ENCODE measurements at regions not wholly inside any gene's neighbourhood (a gene's known extent, or its start where the extent isn't known, plus 50 kb on each side); places are given as distances from the start of the nearest gene placed in this dataset.

DNA sequence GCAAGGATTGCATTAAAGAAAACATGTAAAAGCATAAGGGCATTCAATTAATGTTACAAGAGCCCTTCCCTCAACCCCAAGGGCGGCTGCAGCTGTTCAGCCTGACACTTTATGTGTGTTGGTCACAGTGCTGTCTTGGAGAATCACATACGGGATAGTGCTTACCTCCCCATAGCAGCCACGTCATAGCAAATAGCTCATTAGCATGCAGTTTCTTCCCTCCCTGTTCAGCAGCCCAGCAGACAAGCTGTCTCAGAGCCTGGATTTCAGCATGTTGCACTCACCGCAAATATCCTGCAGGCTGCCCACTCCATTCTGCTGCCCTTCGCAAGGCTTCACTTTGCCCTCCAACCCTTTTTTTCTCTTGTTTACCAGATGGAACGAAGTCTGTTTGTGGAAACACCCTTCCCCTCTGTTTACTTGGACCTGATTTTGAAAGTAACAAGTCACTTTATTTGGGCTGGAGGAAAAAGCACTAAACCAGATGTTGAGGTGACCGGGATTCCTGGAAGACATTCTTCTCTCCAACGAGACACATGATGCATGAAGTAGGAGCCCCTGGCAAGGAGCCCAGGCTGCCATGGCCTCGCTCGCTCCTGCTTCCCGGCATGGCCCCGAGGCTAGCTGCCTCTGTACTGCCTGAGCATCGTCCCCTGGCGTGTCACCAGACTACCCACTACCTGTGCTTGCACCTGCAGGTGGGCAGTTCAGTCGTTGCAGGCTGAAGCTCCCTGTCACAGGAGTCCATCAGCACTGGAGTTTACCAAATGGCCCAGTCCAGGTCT, 151.6 kb upstream of the GMDS start:
- ChIA-PET CTCF (no interaction called here), POLR2A (no interaction called here)
- no peak overlapping the region for H3K27ac ChIP-seq (ENCODE audit: low read depth, low read length)
- no peaks in the 10 kb centered on the region for H3K27me3 Mint-ChIP-seq
- H3K36me3 Mint-ChIP-seq, result peaks cover 2 to 42% (median 28%) of the 10 kb centered on the region in 5 donors
- H3K36me3 ChIP-seq (ENCODE audit: control insufficient read depth in 2 of 3, insufficient read depth in 3 of 3, low read length in 3 of 3), result no peaks in the 10 kb centered on the region
- intact Hi-C loops (cut with micrococcal nuclease), result no loop called here
- H3K4me1 Mint-ChIP-seq, result no peaks in the 10 kb centered on the region
- H3K4me3 Mint-ChIP-seq, result no peak overlapping the region
- no peak for DNase-seq
- ATAC-seq, result no peak
- no peaks in the 10 kb centered on the region for H3K9me3 ChIP-seq (ENCODE audit: control insufficient read depth in 2 of 3, low read length in 3 of 3)
- no peak overlapping the region for H3K27ac Mint-ChIP-seq
- H3K4me3 ChIP-seq (ENCODE audit: low read length), result no peak overlapping the region
- H3K27me3 ChIP-seq (ENCODE audit: control insufficient read depth in 2 of 2, insufficient read depth in 2 of 2, low read length in 2 of 2), result no peaks in the 10 kb centered on the region
- H3K4me1 ChIP-seq (ENCODE audit: control insufficient read depth in 2 of 2, insufficient read depth in 2 of 2, low read length in 2 of 2), result no peaks in the 10 kb centered on the region
- peaks cover 0 to 2% (median 0%) of the 10 kb centered on the region in 11 donors for H3K9me3 Mint-ChIP-seq

- no peak for ATAC-seq
- no peaks in the 10 kb centered on the region for H3K27me3 ChIP-seq (ENCODE audit: control insufficient read depth in 2 of 2, insufficient read depth in 2 of 2, low read length in 2 of 2)
- H3K27ac ChIP-seq (ENCODE audit: low read depth, low read length), result no peak overlapping the region
- CTCF ChIA-PET, result no interaction called here
- H3K27ac Mint-ChIP-seq, result no peak overlapping the region
- no peaks in the 10 kb centered on the region for H3K27me3 Mint-ChIP-seq
- DNase-seq, result no peak
- no peaks in the 10 kb centered on the region for H3K4me1 Mint-ChIP-seq
- POLR2A ChIA-PET, result no interaction called here
- H3K4me3 Mint-ChIP-seq, result no peak overlapping the region
- no peaks in the 10 kb centered on the region for H3K4me1 ChIP-seq (ENCODE audit: control insufficient read depth in 2 of 2, insufficient read depth in 2 of 2, low read length in 2 of 2)
- peaks cover 0 to 2% (median 0%) of the 10 kb centered on the region in 11 donors for H3K9me3 Mint-ChIP-seq
- H3K36me3 Mint-ChIP-seq, result peaks cover 2 to 37% (median 25%) of the 10 kb centered on the region in 5 donors
- intact Hi-C loops (cut with micrococcal nuclease), result no loop called here
- no peak overlapping the region for H3K4me3 ChIP-seq (ENCODE audit: low read length)
- no peaks in the 10 kb centered on the region for H3K36me3 ChIP-seq (ENCODE audit: control insufficient read depth in 2 of 3, insufficient read depth in 3 of 3, low read length in 3 of 3)
- H3K9me3 ChIP-seq (ENCODE audit: control insufficient read depth in 2 of 3, low read length in 3 of 3), result no peaks in the 10 kb centered on the region
Measured at GRCh38 chr6:2396042-2396657, 150.7 kb upstream of the GMDS start.

GRCh38 chr6:2388554-2389324, 143.3 kb upstream of the GMDS start:
- DNase-seq, result no peak
- Histone ChIP-seq H3K9me3 (ENCODE audit: control insufficient read depth in 2 of 3, low read length in 3 of 3) (no peaks in the 10 kb centered on the region), H3K36me3 (ENCODE audit: control insufficient read depth in 2 of 3, insufficient read depth in 3 of 3, low read length in 3 of 3) (no peaks in the 10 kb centered on the region), H3K4me1 (ENCODE audit: control insufficient read depth in 2 of 2, insufficient read depth in 2 of 2, low read length in 2 of 2) (no peaks in the 10 kb centered on the region), H3K4me3 (ENCODE audit: low read length) (no peak overlapping the region), H3K27ac (ENCODE audit: low read depth, low read length) (no peak overlapping the region), H3K27me3 (ENCODE audit: control insufficient read depth in 2 of 2, insufficient read depth in 2 of 2, low read length in 2 of 2) (no peaks in the 10 kb centered on the region)
- H3K36me3 Mint-ChIP-seq, result peaks cover 0 to 7% (median 2%) of the 10 kb centered on the region in 5 donors
- intact Hi-C loops (cut with micrococcal nuclease), result no loop called here
- peak; percentile 20 for ATAC-seq
- H3K27me3 Mint-ChIP-seq, result no peaks in the 10 kb centered on the region
- CTCF ChIA-PET, result no interaction called here
- H3K4me3 Mint-ChIP-seq, result no peak overlapping the region
- POLR2A ChIA-PET, result no interaction called here
- H3K4me1 Mint-ChIP-seq, result no peaks in the 10 kb centered on the region
- H3K9me3 Mint-ChIP-seq, result peaks cover 0 to 8% (median 0%) of the 10 kb centered on the region in 11 donors
- no peak overlapping the region for H3K27ac Mint-ChIP-seq

DNA sequence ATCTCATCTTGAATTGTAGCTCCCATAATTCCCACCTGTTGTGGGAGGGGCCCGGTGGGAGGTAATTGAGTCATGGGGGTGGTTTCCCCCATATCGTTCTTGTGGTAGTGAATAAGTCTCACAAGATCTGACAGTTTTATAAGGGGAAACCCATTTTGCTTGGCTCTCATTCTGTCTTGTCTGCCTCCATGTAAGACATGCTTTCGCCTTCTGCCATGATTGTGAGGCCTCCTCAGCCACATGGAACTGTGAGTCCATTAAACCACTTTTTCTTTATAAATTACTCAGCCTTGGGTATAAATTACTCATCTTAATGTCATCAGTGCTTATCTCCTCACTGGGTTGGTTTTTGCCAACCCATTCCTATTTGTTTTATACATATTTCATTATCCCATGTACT, 142.0 kb upstream of the GMDS start:
- no peak overlapping the region for H3K27ac Mint-ChIP-seq
- no peaks in the 10 kb centered on the region for H3K27me3 ChIP-seq (ENCODE audit: control insufficient read depth in 2 of 2, insufficient read depth in 2 of 2, low read length in 2 of 2)
- H3K4me1 Mint-ChIP-seq, result no peaks in the 10 kb centered on the region

GRCh38 chr6:2385471-2385983, 140.1 kb upstream of the GMDS start:
- POLR2A ChIA-PET, result no interaction called here
- Mint-ChIP-seq H3K27me3 (no peaks in the 10 kb centered on the region), H3K4me3 (no peak overlapping the region), H3K36me3 (peaks cover 0 to 7% (median 2%) of the 10 kb centered on the region in 5 donors), H3K9me3 (peaks cover 0 to 8% (median 0%) of the 10 kb centered on the region in 11 donors), H3K4me1 (no peaks in the 10 kb centered on the region), H3K27ac (no peak overlapping the region)
- Histone ChIP-seq H3K36me3 (ENCODE audit: control insufficient read depth in 2 of 3, insufficient read depth in 3 of 3, low read length in 3 of 3) (no peaks in the 10 kb centered on the region), H3K9me3 (ENCODE audit: control insufficient read depth in 2 of 3, low read length in 3 of 3) (no peaks in the 10 kb centered on the region), H3K27me3 (ENCODE audit: control insufficient read depth in 2 of 2, insufficient read depth in 2 of 2, low read length in 2 of 2) (no peaks in the 10 kb centered on the region), H3K27ac (ENCODE audit: low read depth, low read length) (no peak overlapping the region), H3K4me1 (ENCODE audit: control insufficient read depth in 2 of 2, insufficient read depth in 2 of 2, low read length in 2 of 2) (no peaks in the 10 kb centered on the region), H3K4me3 (ENCODE audit: low read length) (no peak overlapping the region)
- ATAC-seq, result no peak
- intact Hi-C loops (cut with micrococcal nuclease), result no loop called here
- CTCF ChIA-PET, result no interaction called here
- no peak for DNase-seq

More for the DNA sequence above, 142.0 kb upstream of the GMDS start:
- CTCF ChIA-PET, result no interaction called here
- intact Hi-C loops (cut with micrococcal nuclease), result no loop called here
- DNase-seq (no peak), ATAC-seq (no peak)
- Mint-ChIP-seq H3K4me3 (no peak overlapping the region), H3K36me3 (peaks cover 0 to 7% (median 2%) of the 10 kb centered on the region in 5 donors), H3K9me3 (peaks cover 0 to 8% (median 0%) of the 10 kb centered on the region in 11 donors), H3K27me3 (no peaks in the 10 kb centered on the region)
- H3K27ac ChIP-seq (ENCODE audit: low read depth, low read length), result no peak overlapping the region
- no peaks in the 10 kb centered on the region for H3K36me3 ChIP-seq (ENCODE audit: control insufficient read depth in 2 of 3, insufficient read depth in 3 of 3, low read length in 3 of 3)
- POLR2A ChIA-PET, result no interaction called here
- no peak overlapping the region for H3K4me3 ChIP-seq (ENCODE audit: low read length)
- H3K4me1 ChIP-seq (ENCODE audit: control insufficient read depth in 2 of 2, insufficient read depth in 2 of 2, low read length in 2 of 2), result no peaks in the 10 kb centered on the region
- H3K9me3 ChIP-seq (ENCODE audit: control insufficient read depth in 2 of 3, low read length in 3 of 3), result no peaks in the 10 kb centered on the region

DNA sequence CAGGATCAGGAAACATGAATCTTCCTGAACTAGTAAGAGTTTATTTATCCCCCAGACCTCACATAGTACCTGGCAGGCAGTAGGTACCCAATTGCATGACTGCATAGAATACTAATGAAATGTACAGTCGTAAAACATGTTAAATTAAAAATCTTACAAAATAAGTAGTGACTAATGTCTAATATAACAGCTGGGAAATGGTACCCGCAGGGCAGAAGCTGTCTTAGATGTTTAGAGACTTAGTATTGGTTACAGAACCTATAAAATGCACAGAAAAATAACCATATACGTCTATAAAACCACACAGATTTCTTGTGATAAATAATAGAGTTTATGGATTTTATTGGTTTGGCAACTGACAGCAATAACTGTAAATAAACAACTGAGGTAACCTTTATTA, 139.1 kb upstream of the GMDS start:
- H3K4me3 Mint-ChIP-seq, result no peak overlapping the region
- H3K27ac Mint-ChIP-seq, result no peak overlapping the region
- peaks cover 0 to 8% (median 0%) of the 10 kb centered on the region in 11 donors for H3K9me3 Mint-ChIP-seq
- Histone ChIP-seq H3K27me3 (ENCODE audit: control insufficient read depth in 2 of 2, insufficient read depth in 2 of 2, low read length in 2 of 2) (no peaks in the 10 kb centered on the region), H3K4me3 (ENCODE audit: low read length) (no peak overlapping the region), H3K27ac (ENCODE audit: low read depth, low read length) (no peak overlapping the region), H3K36me3 (ENCODE audit: control insufficient read depth in 2 of 3, insufficient read depth in 3 of 3, low read length in 3 of 3) (no peaks in the 10 kb centered on the region), H3K4me1 (ENCODE audit: control insufficient read depth in 2 of 2, insufficient read depth in 2 of 2, low read length in 2 of 2) (no peaks in the 10 kb centered on the region), H3K9me3 (ENCODE audit: control insufficient read depth in 2 of 3, low read length in 3 of 3) (no peaks in the 10 kb centered on the region)
- peaks cover 0 to 7% (median 2%) of the 10 kb centered on the region in 5 donors for H3K36me3 Mint-ChIP-seq
- CTCF ChIA-PET, result no interaction called here
- no peak for ATAC-seq
- POLR2A ChIA-PET, result no interaction called here
- DNase-seq, result no peak
- intact Hi-C loops (cut with micrococcal nuclease), result no loop called here
- H3K4me1 Mint-ChIP-seq, result no peaks in the 10 kb centered on the region
- H3K27me3 Mint-ChIP-seq, result no peaks in the 10 kb centered on the region
